Liver (tissue), 3 donors: ENCODE measurements at regions not wholly inside any gene's neighbourhood (a gene's known extent, or its start where the extent isn't known, plus 50 kb on each side); places are given as distances from the start of the nearest gene placed in this dataset.

Source experiments
- FOXA1 ChIP-seq: IDR thresholded peaks from 2 replicates; pipeline ENCODE4 v1.6.1; 2016; ENCODE audit warnings: antibody characterized with exemption
- GABPA ChIP-seq, 2 donors: IDR thresholded peaks in 1 of 2; conservative IDR thresholded peaks in 1 of 2; 2 replicates each; pipeline ENCODE4 v1.6.1; 2016; ENCODE audit warnings: antibody characterized with exemption in 2 of 2, mild to moderate bottlenecking in 1 of 2, moderate library complexity in 1 of 2
- JUND ChIP-seq, 2 donors: IDR thresholded peaks; 2 replicates each; pipeline ENCODE4 v1.6.1; 2016; ENCODE audit warnings: antibody characterized with exemption in 2 of 2
- RXRA ChIP-seq, 2 donors: IDR thresholded peaks; 2 replicates each; pipeline ENCODE4 v1.6.1; 2017 to 2018; ENCODE audit warnings: antibody characterized with exemption in 2 of 2, mild to moderate bottlenecking in 1 of 2
- SP1 ChIP-seq: IDR thresholded peaks from 2 replicates; pipeline ENCODE4 v1.6.1; 2018; ENCODE audit warnings: antibody characterized with exemption, mild to moderate bottlenecking
- TAF1 ChIP-seq: conservative IDR thresholded peaks from 2 replicates; pipeline ENCODE4 v1.6.1; 2016; ENCODE audit warnings: antibody characterized with exemption, mild to moderate bottlenecking
- YY1 ChIP-seq: IDR thresholded peaks from 2 replicates; pipeline ENCODE4 v1.6.1; 2016; ENCODE audit warnings: antibody characterized with exemption, mild to moderate bottlenecking
- TF ChIP-seq, protein P1 (sequence below): fragments of 150-350 bp; IDR thresholded peaks from 2 replicates; pipeline ENCODE4 v1.5.1; 2017; ENCODE audit warnings: improper control_type of control experiment, low read depth, low read length; ENCODE audit not compliant: missing input control
- TF ChIP-seq, protein P2 (sequence below): IDR thresholded peaks from 2 replicates; pipeline ENCODE4 v1.6.1; 2016; ENCODE audit warnings: antibody characterized with exemption
- TF ChIP-seq, protein P3 (sequence below): IDR thresholded peaks from 2 replicates; pipeline ENCODE4 v1.6.1; 2016; ENCODE audit warnings: antibody characterized with exemption
- donor health status: healthy.
- donor health status: healthy.

DNA sequence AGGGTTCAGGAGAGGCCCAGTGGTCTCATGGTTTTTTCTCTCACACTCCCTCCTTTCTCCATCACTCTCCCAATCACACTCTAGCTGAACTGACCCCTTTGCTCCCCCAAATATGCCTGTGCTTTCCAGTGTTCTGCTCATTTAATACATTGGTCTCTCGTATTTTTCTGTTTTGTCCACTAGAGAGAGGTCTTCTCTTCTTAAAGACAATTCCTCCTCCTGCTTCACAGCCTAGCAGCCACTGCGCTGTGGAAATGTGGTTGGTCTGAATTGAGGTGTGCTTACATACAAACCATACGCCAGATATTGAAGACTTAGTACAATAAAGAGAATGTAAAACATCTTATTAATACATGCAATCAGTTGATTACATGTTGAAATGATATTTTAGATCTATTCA, 60.6 kb upstream of the XCR1 start:
- TF ChIP-seq, protein P1, sequence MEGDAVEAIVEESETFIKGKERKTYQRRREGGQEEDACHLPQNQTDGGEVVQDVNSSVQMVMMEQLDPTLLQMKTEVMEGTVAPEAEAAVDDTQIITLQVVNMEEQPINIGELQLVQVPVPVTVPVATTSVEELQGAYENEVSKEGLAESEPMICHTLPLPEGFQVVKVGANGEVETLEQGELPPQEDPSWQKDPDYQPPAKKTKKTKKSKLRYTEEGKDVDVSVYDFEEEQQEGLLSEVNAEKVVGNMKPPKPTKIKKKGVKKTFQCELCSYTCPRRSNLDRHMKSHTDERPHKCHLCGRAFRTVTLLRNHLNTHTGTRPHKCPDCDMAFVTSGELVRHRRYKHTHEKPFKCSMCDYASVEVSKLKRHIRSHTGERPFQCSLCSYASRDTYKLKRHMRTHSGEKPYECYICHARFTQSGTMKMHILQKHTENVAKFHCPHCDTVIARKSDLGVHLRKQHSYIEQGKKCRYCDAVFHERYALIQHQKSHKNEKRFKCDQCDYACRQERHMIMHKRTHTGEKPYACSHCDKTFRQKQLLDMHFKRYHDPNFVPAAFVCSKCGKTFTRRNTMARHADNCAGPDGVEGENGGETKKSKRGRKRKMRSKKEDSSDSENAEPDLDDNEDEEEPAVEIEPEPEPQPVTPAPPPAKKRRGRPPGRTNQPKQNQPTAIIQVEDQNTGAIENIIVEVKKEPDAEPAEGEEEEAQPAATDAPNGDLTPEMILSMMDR, result no peak
- TF ChIP-seq YY1, result no peak
- no peak for TF ChIP-seq JUND (IDR thresholded peaks at IDR 0.05)
- TF ChIP-seq TAF1, result no peak
- TF ChIP-seq RXRA (IDR thresholded peaks at IDR 0.05), result no peak
- no peak for TF ChIP-seq SP1
- TF ChIP-seq, protein P2, sequence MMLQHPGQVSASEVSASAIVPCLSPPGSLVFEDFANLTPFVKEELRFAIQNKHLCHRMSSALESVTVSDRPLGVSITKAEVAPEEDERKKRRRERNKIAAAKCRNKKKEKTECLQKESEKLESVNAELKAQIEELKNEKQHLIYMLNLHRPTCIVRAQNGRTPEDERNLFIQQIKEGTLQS, result no peak
- no peak for TF ChIP-seq FOXA1
- TF ChIP-seq, protein P3, sequence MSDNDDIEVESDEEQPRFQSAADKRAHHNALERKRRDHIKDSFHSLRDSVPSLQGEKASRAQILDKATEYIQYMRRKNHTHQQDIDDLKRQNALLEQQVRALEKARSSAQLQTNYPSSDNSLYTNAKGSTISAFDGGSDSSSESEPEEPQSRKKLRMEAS, result no peak
- no peak for TF ChIP-seq GABPA (IDR thresholded peaks at IDR 0.05 in 1 of 2, conservative IDR thresholded peaks at IDR 0.05 in 1 of 2)
